Liver (tissue), 8 donors: ENCODE measurements at regions not wholly inside any gene's neighbourhood (a gene's known extent, or its start where the extent isn't known, plus 50 kb on each side); places are given as distances from the start of the nearest gene placed in this dataset.

Experiments used
- DNase-seq: peaks from one replicate; pipeline ENCODE4 v3.0.0-alpha.2; 2017; ENCODE audit warnings: low spot score
- H3K27ac ChIP-seq, 2 donors: one replicate each; pipeline ENCODE4 v1.7.0; 2013; ENCODE audit warnings: inconsistent platforms in 2 of 2, low read length in 2 of 2, control low read depth in 1 of 2, low read depth in 1 of 2, mild to moderate bottlenecking in 1 of 2
- H3K27me3 ChIP-seq, 4 donors: one replicate each; pipeline versions ENCODE4 v1.6.1 to v1.7.0; 2013; ENCODE audit warnings: low read length in 3 of 4, inconsistent platforms in 1 of 4, mild to moderate bottlenecking in 1 of 4, moderate library complexity in 1 of 4; ENCODE audit not compliant: control insufficient read depth in 4 of 4, insufficient read depth in 4 of 4
- H3K36me3 ChIP-seq, 4 donors: one replicate each; pipeline versions ENCODE4 v1.6.1 to v1.7.0; 2013; ENCODE audit warnings: low read length in 3 of 4, mild to moderate bottlenecking in 3 of 4, low read depth in 1 of 4, moderate library complexity in 1 of 4; ENCODE audit not compliant: control insufficient read depth in 4 of 4, insufficient read depth in 3 of 4
- H3K4me1 ChIP-seq, 4 donors: one replicate each; pipeline versions ENCODE4 v1.6.1 to v1.7.0; 2013; ENCODE audit warnings: low read length in 3 of 4, mild to moderate bottlenecking in 3 of 4, moderate library complexity in 1 of 4; ENCODE audit not compliant: control insufficient read depth in 4 of 4, insufficient read depth in 4 of 4
- H3K4me3 ChIP-seq, 3 donors: one replicate each; pipeline versions ENCODE4 v1.6.1 to v1.7.0; 2013; ENCODE audit warnings: low read length in 3 of 3, control low read depth in 1 of 3, low read depth in 1 of 3, mild to moderate bottlenecking in 1 of 3
- H3K9ac ChIP-seq, 2 donors: one replicate each; pipeline ENCODE4 v1.7.0; 2013; ENCODE audit warnings: low read length in 2 of 2, mild to moderate bottlenecking in 2 of 2, moderate library complexity in 2 of 2, control low read depth in 1 of 2, low read depth in 1 of 2
- H3K9me3 ChIP-seq, 4 donors: one replicate each; pipeline versions ENCODE4 v1.6.1 to v1.7.0; 2013; ENCODE audit warnings: low read length in 3 of 4; ENCODE audit not compliant: control insufficient read depth in 4 of 4
- ATF3 ChIP-seq: IDR thresholded peaks from 2 replicates; pipeline ENCODE4 v1.6.1; 2016; ENCODE audit warnings: antibody characterized with exemption
- CTCF ChIP-seq: fragments of 150-350 bp; IDR thresholded peaks from 2 replicates; pipeline ENCODE4 v1.5.1; 2017; ENCODE audit warnings: improper control_type of control experiment, low read depth, low read length; ENCODE audit not compliant: missing input control
- EGR1 ChIP-seq, 2 donors: IDR thresholded peaks; 2 replicates each; pipeline ENCODE4 v1.6.1; 2016 to 2018; ENCODE audit warnings: antibody characterized with exemption in 2 of 2, low read depth in 2 of 2
- FOXA1 ChIP-seq: IDR thresholded peaks from 2 replicates; pipeline ENCODE4 v1.6.1; 2016; ENCODE audit warnings: antibody characterized with exemption
- FOXA2 ChIP-seq: IDR thresholded peaks from 2 replicates; pipeline ENCODE4 v1.6.1; 2016; ENCODE audit warnings: antibody characterized with exemption
- GABPA ChIP-seq, 2 donors: IDR thresholded peaks in 1 of 2; conservative IDR thresholded peaks in 1 of 2; 2 replicates each; pipeline ENCODE4 v1.6.1; 2016; ENCODE audit warnings: antibody characterized with exemption in 2 of 2, mild to moderate bottlenecking in 1 of 2, moderate library complexity in 1 of 2
- HNF4A ChIP-seq, 2 donors: conservative IDR thresholded peaks; 2 replicates each; pipeline ENCODE4 v1.6.1; 2016; ENCODE audit warnings: antibody characterized with exemption in 2 of 2, mild to moderate bottlenecking in 2 of 2
- HNF4G ChIP-seq: IDR thresholded peaks from 2 replicates; pipeline ENCODE4 v1.6.1; 2016; ENCODE audit warnings: antibody characterized with exemption
- JUND ChIP-seq, 2 donors: IDR thresholded peaks; 2 replicates each; pipeline ENCODE4 v1.6.1; 2016; ENCODE audit warnings: antibody characterized with exemption in 2 of 2
- NR2F2 ChIP-seq: IDR thresholded peaks from 2 replicates; pipeline ENCODE4 v1.6.1; 2016; ENCODE audit warnings: antibody characterized with exemption
- RAD21 ChIP-seq, 2 donors: IDR thresholded peaks; 2 replicates each; pipeline ENCODE4 v1.6.1; 2016; ENCODE audit warnings: antibody characterized with exemption in 2 of 2, mild to moderate bottlenecking in 2 of 2
- RXRA ChIP-seq, 2 donors: IDR thresholded peaks; 2 replicates each; pipeline ENCODE4 v1.6.1; 2017 to 2018; ENCODE audit warnings: antibody characterized with exemption in 2 of 2, mild to moderate bottlenecking in 1 of 2
- SP1 ChIP-seq: IDR thresholded peaks from 2 replicates; pipeline ENCODE4 v1.6.1; 2018; ENCODE audit warnings: antibody characterized with exemption, mild to moderate bottlenecking
- TAF1 ChIP-seq: conservative IDR thresholded peaks from 2 replicates; pipeline ENCODE4 v1.6.1; 2016; ENCODE audit warnings: antibody characterized with exemption, mild to moderate bottlenecking
- YY1 ChIP-seq: IDR thresholded peaks from 2 replicates; pipeline ENCODE4 v1.6.1; 2016; ENCODE audit warnings: antibody characterized with exemption, mild to moderate bottlenecking
- whole genome bisulfite sequencing: extraction: QIAGEN DNeasy Blood & Tissue Kit; methylation state at CpG from one replicate; pipeline ENCODE4 v1.1.7; 2013; 5-methylcytosine and 5-hydroxymethylcytosine counted together
- TF ChIP-seq, protein P1 (sequence below): IDR thresholded peaks from 2 replicates; pipeline ENCODE4 v1.6.1; 2016; ENCODE audit warnings: antibody characterized with exemption
- TF ChIP-seq, protein P2 (sequence below): IDR thresholded peaks from 2 replicates; pipeline ENCODE4 v1.6.1; 2016; ENCODE audit warnings: antibody characterized with exemption
- TF ChIP-seq, protein P3 (sequence below): IDR thresholded peaks from 2 replicates; pipeline ENCODE4 v1.6.1; 2016; ENCODE audit warnings: antibody characterized with exemption, mild to moderate bottlenecking
- donor health status: healthy.
- donor health status: healthy.
- donor health status: healthy.
- donor health status: healthy.
- donor health status: healthy.

GRCh38 chr10:53233749-53234148, 461.2 kb upstream of the MBL2 start:
- TF ChIP-seq FOXA2 = no peak
- TF ChIP-seq, protein P1, sequence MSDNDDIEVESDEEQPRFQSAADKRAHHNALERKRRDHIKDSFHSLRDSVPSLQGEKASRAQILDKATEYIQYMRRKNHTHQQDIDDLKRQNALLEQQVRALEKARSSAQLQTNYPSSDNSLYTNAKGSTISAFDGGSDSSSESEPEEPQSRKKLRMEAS = no peak
- TF ChIP-seq GABPA (IDR thresholded peaks at IDR 0.05 in 1 of 2, conservative IDR thresholded peaks at IDR 0.05 in 1 of 2) = no peak
- no peak for TF ChIP-seq RAD21 (IDR thresholded peaks at IDR 0.05)
- no peak for TF ChIP-seq ATF3
- no peak for TF ChIP-seq HNF4A (conservative IDR thresholded peaks at IDR 0.05)
- TF ChIP-seq, protein P2, sequence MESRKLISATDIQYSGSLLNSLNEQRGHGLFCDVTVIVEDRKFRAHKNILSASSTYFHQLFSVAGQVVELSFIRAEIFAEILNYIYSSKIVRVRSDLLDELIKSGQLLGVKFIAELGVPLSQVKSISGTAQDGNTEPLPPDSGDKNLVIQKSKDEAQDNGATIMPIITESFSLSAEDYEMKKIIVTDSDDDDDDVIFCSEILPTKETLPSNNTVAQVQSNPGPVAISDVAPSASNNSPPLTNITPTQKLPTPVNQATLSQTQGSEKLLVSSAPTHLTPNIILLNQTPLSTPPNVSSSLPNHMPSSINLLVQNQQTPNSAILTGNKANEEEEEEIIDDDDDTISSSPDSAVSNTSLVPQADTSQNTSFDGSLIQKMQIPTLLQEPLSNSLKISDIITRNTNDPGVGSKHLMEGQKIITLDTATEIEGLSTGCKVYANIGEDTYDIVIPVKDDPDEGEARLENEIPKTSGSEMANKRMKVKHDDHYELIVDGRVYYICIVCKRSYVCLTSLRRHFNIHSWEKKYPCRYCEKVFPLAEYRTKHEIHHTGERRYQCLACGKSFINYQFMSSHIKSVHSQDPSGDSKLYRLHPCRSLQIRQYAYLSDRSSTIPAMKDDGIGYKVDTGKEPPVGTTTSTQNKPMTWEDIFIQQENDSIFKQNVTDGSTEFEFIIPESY = no peak
- no peak for TF ChIP-seq EGR1 (IDR thresholded peaks at IDR 0.05; ENCODE audit: low read depth in 2 of 2)
- TF ChIP-seq, protein P3, sequence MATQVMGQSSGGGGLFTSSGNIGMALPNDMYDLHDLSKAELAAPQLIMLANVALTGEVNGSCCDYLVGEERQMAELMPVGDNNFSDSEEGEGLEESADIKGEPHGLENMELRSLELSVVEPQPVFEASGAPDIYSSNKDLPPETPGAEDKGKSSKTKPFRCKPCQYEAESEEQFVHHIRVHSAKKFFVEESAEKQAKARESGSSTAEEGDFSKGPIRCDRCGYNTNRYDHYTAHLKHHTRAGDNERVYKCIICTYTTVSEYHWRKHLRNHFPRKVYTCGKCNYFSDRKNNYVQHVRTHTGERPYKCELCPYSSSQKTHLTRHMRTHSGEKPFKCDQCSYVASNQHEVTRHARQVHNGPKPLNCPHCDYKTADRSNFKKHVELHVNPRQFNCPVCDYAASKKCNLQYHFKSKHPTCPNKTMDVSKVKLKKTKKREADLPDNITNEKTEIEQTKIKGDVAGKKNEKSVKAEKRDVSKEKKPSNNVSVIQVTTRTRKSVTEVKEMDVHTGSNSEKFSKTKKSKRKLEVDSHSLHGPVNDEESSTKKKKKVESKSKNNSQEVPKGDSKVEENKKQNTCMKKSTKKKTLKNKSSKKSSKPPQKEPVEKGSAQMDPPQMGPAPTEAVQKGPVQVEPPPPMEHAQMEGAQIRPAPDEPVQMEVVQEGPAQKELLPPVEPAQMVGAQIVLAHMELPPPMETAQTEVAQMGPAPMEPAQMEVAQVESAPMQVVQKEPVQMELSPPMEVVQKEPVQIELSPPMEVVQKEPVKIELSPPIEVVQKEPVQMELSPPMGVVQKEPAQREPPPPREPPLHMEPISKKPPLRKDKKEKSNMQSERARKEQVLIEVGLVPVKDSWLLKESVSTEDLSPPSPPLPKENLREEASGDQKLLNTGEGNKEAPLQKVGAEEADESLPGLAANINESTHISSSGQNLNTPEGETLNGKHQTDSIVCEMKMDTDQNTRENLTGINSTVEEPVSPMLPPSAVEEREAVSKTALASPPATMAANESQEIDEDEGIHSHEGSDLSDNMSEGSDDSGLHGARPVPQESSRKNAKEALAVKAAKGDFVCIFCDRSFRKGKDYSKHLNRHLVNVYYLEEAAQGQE = no peak
- TF ChIP-seq CTCF = no peak
- no peak for TF ChIP-seq JUND (IDR thresholded peaks at IDR 0.05)
- no peak for TF ChIP-seq TAF1
- TF ChIP-seq NR2F2 = no peak
- TF ChIP-seq FOXA1 = no peak
- no peak for TF ChIP-seq SP1
- TF ChIP-seq RXRA (IDR thresholded peaks at IDR 0.05) = no peak
- TF ChIP-seq HNF4G = no peak
- no peak for TF ChIP-seq YY1
- Histone ChIP-seq H3K4me3 (no peak overlapping the region), H3K36me3 (no peaks in the 10 kb centered on the region), H3K9ac (no peak overlapping the region), H3K27me3 (no peaks in the 10 kb centered on the region), H3K27ac (no peak overlapping the region), H3K4me1 (no peaks in the 10 kb centered on the region), H3K9me3 (no peaks in the 10 kb centered on the region)
- DNase-seq = no peak
- WGBS = 61% methylated on average over 1 of the region's 1 CpG
